H9 (cell line): ENCODE measurements at regions not wholly inside any gene's neighbourhood (a gene's known extent, or its start where the extent isn't known, plus 50 kb on each side); places are given as distances from the start of the nearest gene placed in this dataset.

ENCODE experiments used
- DNase-seq: peaks from one replicate; pipeline ENCODE4 v3.0.0-alpha.2; 2017
- H2AFZ ChIP-seq: one replicate; pipeline ENCODE4 v1.6.1; 2013; ENCODE audit warnings: mild to moderate bottlenecking, low read length, control low read depth, moderate library complexity
- H2AK5ac ChIP-seq: 2 replicates; pipeline ENCODE4 v1.6.1; 2013; ENCODE audit warnings: low read length, control low read depth, mixed read lengths; ENCODE audit not compliant: insufficient read length
- H2BK120ac ChIP-seq: one replicate; pipeline ENCODE4 v1.6.1; 2013; ENCODE audit warnings: low read depth, mild to moderate bottlenecking, low read length, control low read depth, inconsistent platforms; ENCODE audit not compliant: poor library complexity, severe bottlenecking
- H2BK12ac ChIP-seq: 2 replicates; pipeline ENCODE4 v1.6.1; 2013; ENCODE audit warnings: low read length, control low read depth, mixed read lengths, low read depth; ENCODE audit not compliant: insufficient read length
- H2BK15ac ChIP-seq: 2 replicates; pipeline ENCODE4 v1.6.1; 2013; ENCODE audit warnings: low read depth, low read length, control low read depth
- H2BK20ac ChIP-seq: one replicate; pipeline ENCODE4 v1.6.1; 2013; ENCODE audit warnings: low read depth, mild to moderate bottlenecking, low read length, control low read depth, inconsistent platforms; ENCODE audit not compliant: poor library complexity, severe bottlenecking
- H2BK5ac ChIP-seq: 2 replicates; pipeline ENCODE4 v1.6.1; 2013; ENCODE audit warnings: low read length, control low read depth, mixed read lengths; ENCODE audit not compliant: insufficient read length
- H3K14ac ChIP-seq: 2 replicates; pipeline ENCODE4 v1.6.1; 2013; ENCODE audit warnings: low read length, control low read depth; ENCODE audit not compliant: insufficient read depth
- H3K18ac ChIP-seq: 2 replicates; pipeline ENCODE4 v1.6.1; 2013; ENCODE audit warnings: low read depth, mild to moderate bottlenecking, mixed read lengths, low read length, control low read depth; ENCODE audit not compliant: insufficient read length
- H3K23ac ChIP-seq: 2 replicates; pipeline ENCODE4 v1.6.1; 2013; ENCODE audit warnings: low read length, control low read depth, mixed read lengths, low read depth; ENCODE audit not compliant: insufficient read length
- H3K23me2 ChIP-seq: 2 replicates; pipeline ENCODE4 v1.6.1; 2013; ENCODE audit warnings: low read depth, mild to moderate bottlenecking, mixed read lengths, low read length, control low read depth; ENCODE audit not compliant: insufficient read length, poor library complexity, severe bottlenecking
- H3K27ac ChIP-seq: 2 replicates; pipeline ENCODE4 v1.5.1; 2013; ENCODE audit warnings: low read length, control low read depth, mixed read lengths, low read depth; ENCODE audit not compliant: insufficient read length
- H3K27me3 ChIP-seq: 2 replicates; pipeline ENCODE4 v1.6.1; 2013; ENCODE audit warnings: low read length, control low read depth, inconsistent platforms; ENCODE audit not compliant: insufficient read depth
- H3K4ac ChIP-seq: 2 replicates; pipeline ENCODE4 v1.6.1; 2013; ENCODE audit warnings: low read depth, mild to moderate bottlenecking, control low read depth, inconsistent platforms, low read length, moderate library complexity
- H3K4me1 ChIP-seq: 2 replicates; pipeline ENCODE4 v1.6.1; 2013; ENCODE audit warnings: low read length, control low read depth, inconsistent platforms; ENCODE audit not compliant: insufficient read depth
- H3K4me2 ChIP-seq: 2 replicates; pipeline ENCODE4 v1.6.1; 2013; ENCODE audit warnings: low read length, control low read depth, mixed read lengths; ENCODE audit not compliant: insufficient read length, insufficient read depth
- H3K56ac ChIP-seq: 2 replicates; pipeline ENCODE4 v1.6.1; 2013; ENCODE audit warnings: low read depth, mild to moderate bottlenecking, mixed read lengths, low read length, control low read depth; ENCODE audit not compliant: insufficient read length
- H3K79me1 ChIP-seq: 2 replicates; pipeline ENCODE4 v1.6.1; 2013; ENCODE audit warnings: low read depth, mild to moderate bottlenecking, moderate library complexity, low read length, control low read depth, inconsistent platforms; ENCODE audit not compliant: insufficient read depth, poor library complexity, severe bottlenecking
- H3K79me2 ChIP-seq: 2 replicates; pipeline ENCODE4 v1.6.1; 2013; ENCODE audit warnings: low read length, control low read depth, inconsistent platforms; ENCODE audit not compliant: insufficient read depth
- H3K9ac ChIP-seq: 2 replicates; pipeline ENCODE4 v1.6.1; 2013; ENCODE audit warnings: low read length, control low read depth, mixed read lengths; ENCODE audit not compliant: insufficient read length; ENCODE audit errors: extremely low read depth
- H3K9me3 ChIP-seq: one replicate; pipeline ENCODE4 v1.6.1; 2013; ENCODE audit warnings: low read depth, low read length, inconsistent platforms; ENCODE audit not compliant: control insufficient read depth
- H3T11ph ChIP-seq: one replicate; pipeline ENCODE4 v1.6.1; 2013; ENCODE audit warnings: mild to moderate bottlenecking, low read length, control low read depth, inconsistent platforms
- H4K20me1 ChIP-seq: one replicate; pipeline ENCODE4 v1.6.1; 2013; ENCODE audit not compliant: control insufficient read depth, insufficient read length, insufficient read depth
- H4K5ac ChIP-seq: 2 replicates; pipeline ENCODE4 v1.6.1; 2013; ENCODE audit warnings: low read depth, mild to moderate bottlenecking, mixed read lengths, low read length, control low read depth; ENCODE audit not compliant: insufficient read length
- H4K8ac ChIP-seq: replicated peaks from 2 replicates; pipeline ENCODE4 v1.6.1; 2013; ENCODE audit warnings: low read length, control low read depth, mixed read lengths, low read depth; ENCODE audit not compliant: insufficient read length
- H4K91ac ChIP-seq: 2 replicates; pipeline ENCODE4 v1.6.1; 2013; ENCODE audit warnings: low read depth, mild to moderate bottlenecking, moderate library complexity, mixed read lengths, low read length, control low read depth; ENCODE audit not compliant: insufficient read length
- H3K27ac Mint-ChIP-seq, 3 experiments: 2 replicates in 2 of 3; 3 replicates in 1 of 3; pipeline ENCODE4 v1.8.0; 2020 to 2021; ENCODE audit warnings: mixed read lengths in 3 of 3, mild to moderate bottlenecking in 1 of 3, moderate library complexity in 1 of 3
- H3K27me3 Mint-ChIP-seq: 2 replicates; pipeline ENCODE4 v1.8.0; 2021; ENCODE audit warnings: low read depth, mild to moderate bottlenecking, moderate library complexity, mixed read lengths
- H3K36me3 Mint-ChIP-seq, 3 experiments: 2 replicates in 2 of 3; 3 replicates in 1 of 3; pipeline ENCODE4 v1.8.0; 2020 to 2021; ENCODE audit warnings: low read depth in 3 of 3, mixed read lengths in 3 of 3; ENCODE audit not compliant: insufficient read depth in 1 of 3
- H3K4me1 Mint-ChIP-seq, 2 experiments: 2 replicates each; pipeline ENCODE4 v1.8.0; 2020; ENCODE audit warnings: mixed read lengths in 2 of 2
- H3K4me3 Mint-ChIP-seq, 2 experiments: 2 replicates in 1 of 2; 3 replicates in 1 of 2; pipeline ENCODE4 v1.8.0; 2020 to 2021; ENCODE audit warnings: mild to moderate bottlenecking in 2 of 2, mixed read lengths in 2 of 2, moderate library complexity in 1 of 2
- H3K9me3 Mint-ChIP-seq, 2 experiments: 2 replicates in 1 of 2; 3 replicates in 1 of 2; pipeline ENCODE4 v1.8.0; 2020; ENCODE audit warnings: mild to moderate bottlenecking in 2 of 2, mixed read lengths in 2 of 2, moderate library complexity in 1 of 2
- WGBS: extraction: QIAGEN DNeasy Blood & Tissue Kit; methylation state at CpG from one replicate; pipeline ENCODE4 v1.1.7; 2013; ENCODE audit warnings: missing lambda C conversion rate, low lambda C conversion rate, mixed read lengths; ENCODE audit not compliant: insufficient read length; ENCODE audit errors: extremely low coverage; 5-methylcytosine and 5-hydroxymethylcytosine counted together
- TF ChIP-seq, protein P1 (sequence below): fragments of 200-600 bp; sonication (generic); conservative IDR thresholded peaks from 3 replicates; pipeline ENCODE4 v1.8.0; 2021; ENCODE audit warnings: antibody characterized with exemption, mild to moderate bottlenecking

DNA sequence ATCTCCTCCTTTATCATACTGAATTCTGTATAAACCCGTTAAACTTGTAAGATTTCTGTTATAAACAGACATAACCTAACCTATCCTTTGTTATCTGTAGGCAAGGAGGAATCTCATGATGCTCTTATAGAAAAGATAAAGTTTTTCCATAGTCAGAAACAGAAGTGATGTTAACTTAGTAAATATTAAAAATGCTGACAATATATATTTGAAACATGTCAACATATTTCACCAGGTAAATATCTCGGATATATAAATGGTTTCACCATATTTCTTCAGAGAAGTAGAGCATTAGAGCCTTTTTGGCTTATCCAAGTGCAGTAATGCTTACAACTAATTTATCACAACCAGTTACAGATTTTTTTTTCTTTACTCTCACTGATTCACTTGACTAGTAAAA, 625.9 kb downstream of the PDHA2 start:
- H3K79me1 ChIP-seq = no peaks in the 10 kb centered on the region
- WGBS = no CpG with 5 or more reads among the region's 2 CpGs
- no peak overlapping the region for H2BK15ac ChIP-seq
- H3K27ac ChIP-seq = no peak overlapping the region
- no peaks in the 10 kb centered on the region for H3K9me3 ChIP-seq
- H4K5ac ChIP-seq = no peak overlapping the region
- no peak overlapping the region for H3K9ac ChIP-seq
- no peak overlapping the region for H2BK20ac ChIP-seq
- no peaks in the 10 kb centered on the region for H3K4me1 ChIP-seq
- Mint-ChIP-seq H3K9me3 (peaks cover 26 to 36% of the 10 kb centered on the region in 2 experiments), H3K4me3 (no peak overlapping the region), H3K4me1 (no peaks in the 10 kb centered on the region), H3K36me3 (peaks cover 14 to 41% (median 17%) of the 10 kb centered on the region in 3 experiments), H3K27me3 (no peaks in the 10 kb centered on the region), H3K27ac (no peak overlapping the region)
- H2BK12ac ChIP-seq = no peak overlapping the region
- H3K14ac ChIP-seq = no peak overlapping the region
- H3K23ac ChIP-seq = no peak overlapping the region
- no peaks in the 10 kb centered on the region for H4K20me1 ChIP-seq
- H3K79me2 ChIP-seq = no peaks in the 10 kb centered on the region
- H3T11ph ChIP-seq = no peak overlapping the region
- H2BK5ac ChIP-seq = no peak overlapping the region
- no peak overlapping the region for H3K56ac ChIP-seq
- no peak overlapping the region for H2AFZ ChIP-seq
- no peak overlapping the region for H3K4ac ChIP-seq
- H2AK5ac ChIP-seq = no peak overlapping the region
- no peak overlapping the region for H3K4me2 ChIP-seq
- no peak overlapping the region for H4K8ac ChIP-seq
- H3K18ac ChIP-seq = no peak overlapping the region
- TF ChIP-seq, protein P1, sequence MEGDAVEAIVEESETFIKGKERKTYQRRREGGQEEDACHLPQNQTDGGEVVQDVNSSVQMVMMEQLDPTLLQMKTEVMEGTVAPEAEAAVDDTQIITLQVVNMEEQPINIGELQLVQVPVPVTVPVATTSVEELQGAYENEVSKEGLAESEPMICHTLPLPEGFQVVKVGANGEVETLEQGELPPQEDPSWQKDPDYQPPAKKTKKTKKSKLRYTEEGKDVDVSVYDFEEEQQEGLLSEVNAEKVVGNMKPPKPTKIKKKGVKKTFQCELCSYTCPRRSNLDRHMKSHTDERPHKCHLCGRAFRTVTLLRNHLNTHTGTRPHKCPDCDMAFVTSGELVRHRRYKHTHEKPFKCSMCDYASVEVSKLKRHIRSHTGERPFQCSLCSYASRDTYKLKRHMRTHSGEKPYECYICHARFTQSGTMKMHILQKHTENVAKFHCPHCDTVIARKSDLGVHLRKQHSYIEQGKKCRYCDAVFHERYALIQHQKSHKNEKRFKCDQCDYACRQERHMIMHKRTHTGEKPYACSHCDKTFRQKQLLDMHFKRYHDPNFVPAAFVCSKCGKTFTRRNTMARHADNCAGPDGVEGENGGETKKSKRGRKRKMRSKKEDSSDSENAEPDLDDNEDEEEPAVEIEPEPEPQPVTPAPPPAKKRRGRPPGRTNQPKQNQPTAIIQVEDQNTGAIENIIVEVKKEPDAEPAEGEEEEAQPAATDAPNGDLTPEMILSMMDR = no peak
- H3K27me3 ChIP-seq = no peaks in the 10 kb centered on the region
- H4K91ac ChIP-seq = no peak overlapping the region
- no peak for DNase-seq
- H3K23me2 ChIP-seq = no peaks in the 10 kb centered on the region
- H2BK120ac ChIP-seq = no peak overlapping the region
